ENCODE measurements at regions not wholly inside any gene's neighbourhood (a gene's known extent, or its start where the extent isn't known, plus 50 kb on each side); places are given as distances from the start of the nearest gene placed in this dataset.

DNA sequence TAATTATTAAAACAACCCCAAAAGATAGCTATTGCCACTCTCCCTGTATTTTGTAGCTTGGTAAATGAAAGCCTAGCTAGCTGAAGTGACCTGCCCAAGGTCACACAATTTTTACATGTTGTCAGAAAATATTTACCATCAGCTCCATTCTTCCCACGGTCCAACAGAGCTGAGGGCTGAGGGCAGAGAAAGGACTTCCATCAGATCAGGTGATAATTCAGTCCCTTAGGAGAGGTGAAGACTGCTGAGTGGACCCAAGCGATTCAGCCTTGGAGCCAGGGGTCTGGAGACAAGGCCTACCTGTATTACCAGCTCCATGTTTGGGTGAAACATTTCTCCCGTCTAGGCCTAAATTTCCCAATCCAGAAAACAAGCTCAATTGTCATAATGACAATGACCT, 149.5 kb upstream of the TSHZ3 start:
- TF ChIP-seq SPI1 (IDR thresholded peaks at IDR 0.05; ENCODE audit: low read depth, low read length) (no peak), POLR2A (IDR thresholded peaks at IDR 0.05; ENCODE audit: low read depth, low read length) (no peak), POU2F2 (IDR thresholded peaks at IDR 0.05; ENCODE audit: low read depth, low read length) (no peak), TAF1 (IDR thresholded peaks at IDR 0.05; ENCODE audit: low read depth, low read length) (no peak), PAX5 (IDR thresholded peaks at IDR 0.05; ENCODE audit: insufficient read depth, low read length, severe bottlenecking) (no peak), POLR2AphosphoS5 (IDR thresholded peaks at IDR 0.05; ENCODE audit: low read depth, low read length) (no peak)
- FAIRE-seq: no peak
- DNase-seq (ENCODE audit: insufficient read length, low spot score): no peak

DNA sequence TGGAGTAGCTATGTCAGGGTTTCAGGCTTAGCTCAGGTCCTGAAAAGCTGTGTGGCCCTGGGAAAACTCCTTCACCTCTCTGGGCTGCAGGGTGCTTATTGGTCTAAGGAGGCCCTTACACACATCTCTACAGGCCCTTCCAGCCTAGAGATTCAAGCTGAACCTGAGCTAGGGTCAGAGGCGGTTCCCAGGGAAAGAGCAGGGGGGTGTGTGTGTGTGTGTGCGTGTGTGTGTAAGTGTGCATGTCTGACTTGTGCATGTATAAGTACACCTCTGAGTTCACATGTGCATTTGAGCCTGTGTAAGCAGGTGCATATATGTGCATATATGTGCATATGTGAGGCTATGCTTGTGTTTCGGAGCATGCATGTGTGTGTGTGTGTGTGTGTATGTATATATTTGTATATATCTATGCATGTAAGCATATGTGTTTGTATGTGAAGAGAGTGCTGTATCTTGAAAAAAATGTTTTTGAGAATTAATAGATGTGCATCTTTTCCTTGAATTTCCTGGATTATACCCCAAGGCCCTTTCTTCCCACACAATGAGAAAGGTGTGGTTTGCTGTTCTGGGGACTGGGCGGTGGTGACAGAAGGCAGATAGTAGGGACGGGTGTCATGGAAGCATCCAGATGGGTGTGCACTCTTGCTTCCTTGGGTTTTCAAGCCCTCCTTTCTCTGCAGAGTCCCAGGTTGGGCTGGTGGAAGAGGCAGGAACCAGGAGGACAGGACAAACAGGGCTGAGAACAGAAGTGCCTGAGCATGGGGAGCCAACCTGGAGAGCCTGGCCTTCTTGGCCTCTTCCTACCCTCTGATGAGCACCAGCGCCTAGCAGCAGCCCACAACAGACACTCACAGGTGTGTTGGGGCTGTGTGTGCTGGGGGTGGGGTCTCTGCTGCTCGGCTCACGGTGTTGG, 150.3 kb upstream of the TSHZ3 start:
- no peak for TF ChIP-seq POLR2A (IDR thresholded peaks at IDR 0.05; ENCODE audit: low read depth, low read length)
- TF ChIP-seq POLR2AphosphoS5 (IDR thresholded peaks at IDR 0.05; ENCODE audit: low read depth, low read length): no peak
- no peak for TF ChIP-seq SPI1 (IDR thresholded peaks at IDR 0.05; ENCODE audit: low read depth, low read length)
- TF ChIP-seq TAF1 (IDR thresholded peaks at IDR 0.05; ENCODE audit: low read depth, low read length): no peak
- TF ChIP-seq PAX5 (IDR thresholded peaks at IDR 0.05; ENCODE audit: insufficient read depth, low read length, severe bottlenecking): no peak
- no peak for TF ChIP-seq POU2F2 (IDR thresholded peaks at IDR 0.05; ENCODE audit: low read depth, low read length)
- FAIRE-seq (no peak), DNase-seq (ENCODE audit: insufficient read length, low spot score) (no peak)

DNA sequence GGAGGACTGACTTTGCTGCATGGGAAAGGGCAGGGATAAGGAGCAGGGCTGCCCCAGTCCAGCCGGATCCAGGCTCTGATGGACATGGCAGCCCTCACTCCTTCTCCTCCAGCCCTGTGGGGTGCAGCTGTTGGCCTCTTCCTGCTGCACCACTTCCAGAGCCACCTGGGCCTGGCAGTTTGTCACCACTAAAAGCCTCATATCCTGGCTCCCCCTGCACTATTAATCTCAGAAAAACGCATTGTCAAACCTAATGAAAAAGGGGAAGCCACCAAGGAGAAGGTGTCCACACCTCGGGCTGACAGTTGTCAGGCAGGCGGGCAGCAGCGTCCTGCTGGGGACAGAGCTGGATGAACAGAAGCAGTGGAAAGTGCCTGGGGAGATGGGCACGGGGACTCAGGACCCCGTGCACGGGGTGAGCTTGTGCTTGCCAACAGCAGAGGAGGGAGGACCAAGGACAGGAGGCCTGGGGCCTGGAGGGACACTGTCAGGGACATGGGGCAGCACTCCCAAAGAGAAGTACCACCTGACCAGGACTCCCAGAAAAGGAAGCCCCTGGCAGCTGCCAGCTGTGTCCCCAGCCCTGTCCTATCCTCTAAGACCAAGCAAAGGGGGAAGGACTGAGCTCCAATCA, 151.1 kb upstream of the TSHZ3 start:
- no peak for FAIRE-seq
- TF ChIP-seq POLR2AphosphoS5 (IDR thresholded peaks at IDR 0.05; ENCODE audit: low read depth, low read length) (no peak), SPI1 (IDR thresholded peaks at IDR 0.05; ENCODE audit: low read depth, low read length) (no peak), PAX5 (IDR thresholded peaks at IDR 0.05; ENCODE audit: insufficient read depth, low read length, severe bottlenecking) (no peak), TAF1 (IDR thresholded peaks at IDR 0.05; ENCODE audit: low read depth, low read length) (no peak), POU2F2 (IDR thresholded peaks at IDR 0.05; ENCODE audit: low read depth, low read length) (no peak), POLR2A (IDR thresholded peaks at IDR 0.05; ENCODE audit: low read depth, low read length) (no peak)
- no peak for DNase-seq (ENCODE audit: insufficient read length, low spot score)

DNA sequence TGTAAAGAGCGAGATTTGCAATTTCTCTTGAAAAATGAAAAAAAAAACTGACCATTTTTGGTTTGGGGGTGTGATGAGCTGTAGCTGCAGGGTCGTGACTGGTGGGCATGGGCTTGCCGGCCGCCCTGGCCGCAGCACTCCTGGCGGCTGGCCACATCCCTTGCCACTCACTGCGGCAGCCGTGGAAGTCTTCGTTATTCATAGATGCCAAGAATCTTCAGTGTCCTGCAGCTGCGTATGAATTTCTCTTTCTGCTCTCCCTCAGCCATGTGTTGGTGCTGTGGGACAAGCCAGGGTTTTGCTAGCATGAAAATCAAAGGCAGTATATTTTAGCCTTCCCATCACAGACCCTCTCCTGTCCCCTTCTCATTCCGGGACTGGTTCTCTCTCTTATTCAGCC, 151.7 kb upstream of the TSHZ3 start:
- FAIRE-seq (no peak), DNase-seq (ENCODE audit: insufficient read length, low spot score) (no peak)
- TF ChIP-seq SPI1 (IDR thresholded peaks at IDR 0.05; ENCODE audit: low read depth, low read length) (no peak), POU2F2 (IDR thresholded peaks at IDR 0.05; ENCODE audit: low read depth, low read length) (no peak), TAF1 (IDR thresholded peaks at IDR 0.05; ENCODE audit: low read depth, low read length) (no peak), POLR2A (IDR thresholded peaks at IDR 0.05; ENCODE audit: low read depth, low read length) (no peak), PAX5 (IDR thresholded peaks at IDR 0.05; ENCODE audit: insufficient read depth, low read length, severe bottlenecking) (no peak), POLR2AphosphoS5 (IDR thresholded peaks at IDR 0.05; ENCODE audit: low read depth, low read length) (no peak)

DNA sequence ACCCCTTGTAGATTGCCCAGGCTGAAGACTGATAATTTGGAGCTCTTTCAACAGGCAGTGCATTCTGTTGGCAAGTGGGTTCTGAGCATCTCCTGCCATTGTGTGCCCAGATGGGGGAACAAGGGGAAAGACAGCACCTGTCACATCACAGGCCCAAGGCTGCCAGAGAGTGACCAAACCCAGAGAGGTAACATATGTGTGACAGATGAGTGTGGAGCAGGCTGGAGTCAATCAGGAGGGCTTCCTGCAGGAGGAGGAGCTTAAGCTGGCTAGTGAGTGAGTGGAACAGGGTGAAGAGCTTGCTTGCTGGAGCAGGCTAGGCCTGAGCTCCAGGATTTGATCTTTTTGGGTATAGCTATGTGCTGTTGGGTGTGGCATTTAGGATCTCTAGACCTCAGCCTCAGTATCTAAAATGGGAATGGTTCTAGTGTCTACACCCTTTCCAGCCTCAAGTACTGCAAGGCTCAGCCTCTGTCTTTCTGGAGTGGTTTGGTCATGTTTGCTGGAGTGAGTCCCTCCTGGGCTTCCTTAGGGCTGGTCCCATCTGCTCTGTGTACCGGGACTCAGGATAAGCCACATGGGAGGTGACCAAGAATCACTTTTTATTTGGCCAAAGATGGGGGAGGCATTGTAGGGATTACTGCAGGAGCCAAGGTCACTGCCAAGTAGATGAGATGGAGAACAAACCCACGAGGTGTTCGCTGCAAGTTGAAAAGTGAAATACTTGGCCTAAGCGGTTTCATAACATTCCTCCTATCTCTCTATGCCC, 152.4 kb upstream of the TSHZ3 start:
- DNase-seq (ENCODE audit: insufficient read length, low spot score) (no peak), FAIRE-seq (no peak)
- TF ChIP-seq POU2F2 (IDR thresholded peaks at IDR 0.05; ENCODE audit: low read depth, low read length) (no peak), SPI1 (IDR thresholded peaks at IDR 0.05; ENCODE audit: low read depth, low read length) (no peak), PAX5 (IDR thresholded peaks at IDR 0.05; ENCODE audit: insufficient read depth, low read length, severe bottlenecking) (no peak), POLR2AphosphoS5 (IDR thresholded peaks at IDR 0.05; ENCODE audit: low read depth, low read length) (no peak), POLR2A (IDR thresholded peaks at IDR 0.05; ENCODE audit: low read depth, low read length) (no peak), TAF1 (IDR thresholded peaks at IDR 0.05; ENCODE audit: low read depth, low read length) (no peak)

DNA sequence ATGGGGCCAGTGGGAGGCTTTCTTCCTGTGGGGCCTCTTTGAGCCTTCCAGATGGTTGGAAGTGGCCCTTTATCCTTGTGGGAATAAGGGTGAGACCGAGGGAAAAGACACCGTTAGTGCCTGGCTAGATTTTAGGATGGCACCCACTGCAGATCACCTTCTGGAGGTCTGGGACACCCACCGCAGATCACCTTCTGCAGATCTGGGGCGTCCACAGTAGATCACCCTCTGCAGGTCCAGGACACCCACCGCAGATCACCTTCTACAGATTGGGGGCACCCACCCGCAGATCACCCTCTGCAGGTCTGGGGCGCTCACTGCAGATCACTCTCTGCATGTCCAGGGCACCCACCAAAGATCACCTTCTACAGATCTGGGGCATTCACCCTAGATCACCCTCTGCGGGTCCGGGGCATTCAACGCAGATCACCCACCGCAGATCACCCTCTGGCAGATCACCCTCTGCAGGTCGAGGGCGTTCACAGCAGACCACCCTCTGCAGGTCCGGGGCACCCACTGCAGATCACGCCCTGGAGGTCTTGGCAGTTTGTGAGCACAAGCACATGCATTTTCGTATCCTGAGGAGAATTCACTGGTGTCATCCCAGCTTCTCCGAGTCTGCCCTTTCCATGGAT, 153.4 kb upstream of the TSHZ3 start:
- no peak for FAIRE-seq
- no peak for DNase-seq (ENCODE audit: insufficient read length, low spot score)
- TF ChIP-seq SPI1 (IDR thresholded peaks at IDR 0.05; ENCODE audit: low read depth, low read length) (no peak), TAF1 (IDR thresholded peaks at IDR 0.05; ENCODE audit: low read depth, low read length) (no peak), POLR2A (IDR thresholded peaks at IDR 0.05; ENCODE audit: low read depth, low read length) (no peak), POU2F2 (IDR thresholded peaks at IDR 0.05; ENCODE audit: low read depth, low read length) (no peak), POLR2AphosphoS5 (IDR thresholded peaks at IDR 0.05; ENCODE audit: low read depth, low read length) (no peak), PAX5 (IDR thresholded peaks at IDR 0.05; ENCODE audit: insufficient read depth, low read length, severe bottlenecking) (no peak)

DNA sequence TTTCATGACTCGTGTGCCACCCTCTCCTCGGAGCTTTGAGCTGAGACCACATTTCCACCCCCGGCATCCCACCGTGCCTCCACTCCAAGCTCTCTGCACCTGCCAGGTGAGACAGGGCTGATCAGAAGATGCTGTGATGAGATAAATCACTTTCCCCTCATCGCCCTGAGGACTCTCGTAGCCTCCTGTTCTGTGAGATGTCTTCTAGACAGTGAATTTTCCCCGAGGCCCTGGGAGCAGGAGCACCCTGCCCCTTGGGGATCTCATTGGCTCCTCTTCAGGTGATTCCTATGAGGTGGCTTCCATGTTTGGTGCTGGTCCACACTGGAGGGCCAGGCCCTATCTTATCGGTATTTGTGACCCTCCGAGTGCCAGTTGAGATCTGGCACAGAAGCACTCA, 154.0 kb upstream of the TSHZ3 start:
- TF ChIP-seq POLR2A (IDR thresholded peaks at IDR 0.05; ENCODE audit: low read depth, low read length) (no peak), POU2F2 (IDR thresholded peaks at IDR 0.05; ENCODE audit: low read depth, low read length) (no peak), SPI1 (IDR thresholded peaks at IDR 0.05; ENCODE audit: low read depth, low read length) (no peak), TAF1 (IDR thresholded peaks at IDR 0.05; ENCODE audit: low read depth, low read length) (no peak), PAX5 (IDR thresholded peaks at IDR 0.05; ENCODE audit: insufficient read depth, low read length, severe bottlenecking) (no peak), POLR2AphosphoS5 (IDR thresholded peaks at IDR 0.05; ENCODE audit: low read depth, low read length) (no peak)
- no peak for FAIRE-seq
- no peak for DNase-seq (ENCODE audit: insufficient read length, low spot score)

DNA sequence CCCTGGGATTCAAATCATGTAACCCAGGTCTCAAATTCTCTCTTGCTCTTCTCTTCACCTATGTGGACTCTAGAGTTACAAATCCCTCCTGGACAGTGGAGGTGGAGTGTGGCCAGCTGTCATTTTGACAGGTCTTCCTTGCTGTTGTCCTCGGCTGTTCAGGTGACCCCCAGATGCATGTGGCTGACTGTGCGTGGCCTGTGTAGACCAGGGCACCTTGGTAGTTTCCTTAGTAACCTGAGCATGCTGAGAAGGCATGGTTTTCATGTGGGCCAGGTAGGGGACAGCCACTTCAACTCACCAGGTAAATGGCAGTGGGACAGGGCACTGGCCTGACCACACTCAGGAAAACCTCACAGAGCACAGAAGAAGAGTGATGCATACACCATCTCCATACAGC, 155.0 kb upstream of the TSHZ3 start:
- DNase-seq (ENCODE audit: insufficient read length, low spot score) (no peak), FAIRE-seq (no peak)
- TF ChIP-seq POLR2A (IDR thresholded peaks at IDR 0.05; ENCODE audit: low read depth, low read length): no peak
- no peak for TF ChIP-seq SPI1 (IDR thresholded peaks at IDR 0.05; ENCODE audit: low read depth, low read length)
- TF ChIP-seq PAX5 (IDR thresholded peaks at IDR 0.05; ENCODE audit: insufficient read depth, low read length, severe bottlenecking): no peak
- no peak for TF ChIP-seq POU2F2 (IDR thresholded peaks at IDR 0.05; ENCODE audit: low read depth, low read length)
- TF ChIP-seq POLR2AphosphoS5 (IDR thresholded peaks at IDR 0.05; ENCODE audit: low read depth, low read length): no peak
- TF ChIP-seq TAF1 (IDR thresholded peaks at IDR 0.05; ENCODE audit: low read depth, low read length): no peak
